ENCODE measurements at regions not wholly inside any gene's neighbourhood (a gene's known extent, or its start where the extent isn't known, plus 50 kb on each side); places are given as distances from the start of the nearest gene placed in this dataset.

DNA sequence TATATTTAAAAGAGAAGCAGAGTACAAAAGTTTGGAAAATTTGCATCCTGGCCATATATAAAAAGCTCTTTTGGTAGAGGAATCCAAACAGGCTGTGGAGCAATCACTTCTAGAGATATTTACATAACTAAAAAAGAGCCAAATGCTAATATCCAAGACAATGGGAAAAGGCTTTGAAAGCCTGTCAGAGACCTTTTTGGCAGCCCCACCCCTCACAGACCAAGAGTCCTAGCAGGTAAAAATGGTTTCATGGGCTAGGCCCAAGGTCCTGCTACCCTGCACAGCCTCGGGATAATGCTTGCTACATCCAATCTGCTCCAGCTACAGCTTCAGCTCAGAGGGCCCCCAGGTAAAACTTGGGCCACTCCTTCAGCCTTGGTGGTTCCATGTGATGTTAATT, 430.2 kb upstream of the KCND2 start:
- no peak for TF ChIP-seq CHD4 (IDR thresholded peaks at IDR 0.05; ENCODE audit: borderline replicate concordance)
- TF ChIP-seq SREBF2 (IDR thresholded peaks at IDR 0.05), result no peak
- no peak for TF ChIP-seq TP53 (CRISPR knock-in tag; IDR thresholded peaks at IDR 0.05)
